ENCODE measurements at regions not wholly inside any gene's neighbourhood (a gene's known extent, or its start where the extent isn't known, plus 50 kb on each side); places are given as distances from the start of the nearest gene placed in this dataset.

DNA sequence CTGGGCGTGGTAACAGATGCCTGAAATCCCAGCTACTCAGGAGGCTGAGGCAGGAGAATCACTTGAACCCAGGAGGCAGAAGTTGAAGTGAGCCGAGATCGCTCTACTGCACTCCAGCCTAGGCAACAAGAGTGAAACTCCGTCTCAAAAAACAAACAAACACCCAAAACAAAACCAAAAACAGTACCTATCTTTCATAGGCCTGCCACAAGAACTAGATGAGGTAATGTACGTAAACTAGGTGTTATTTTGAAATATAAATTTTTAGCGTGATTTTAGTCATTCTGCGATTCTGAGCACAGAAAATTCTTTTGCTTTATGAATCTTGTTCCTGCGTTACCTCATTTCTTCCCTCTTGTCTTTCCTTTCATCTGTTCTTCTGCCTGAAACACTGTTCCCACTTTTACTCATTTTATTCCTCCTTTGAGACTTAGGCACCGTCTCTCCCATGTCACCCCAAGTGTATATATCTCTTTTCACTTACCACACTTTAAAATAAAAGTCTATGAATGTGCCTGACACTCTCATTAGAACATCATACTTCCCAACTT lies 238.2 kb upstream of the HTR2A start:
- TF ChIP-seq, protein P1, sequence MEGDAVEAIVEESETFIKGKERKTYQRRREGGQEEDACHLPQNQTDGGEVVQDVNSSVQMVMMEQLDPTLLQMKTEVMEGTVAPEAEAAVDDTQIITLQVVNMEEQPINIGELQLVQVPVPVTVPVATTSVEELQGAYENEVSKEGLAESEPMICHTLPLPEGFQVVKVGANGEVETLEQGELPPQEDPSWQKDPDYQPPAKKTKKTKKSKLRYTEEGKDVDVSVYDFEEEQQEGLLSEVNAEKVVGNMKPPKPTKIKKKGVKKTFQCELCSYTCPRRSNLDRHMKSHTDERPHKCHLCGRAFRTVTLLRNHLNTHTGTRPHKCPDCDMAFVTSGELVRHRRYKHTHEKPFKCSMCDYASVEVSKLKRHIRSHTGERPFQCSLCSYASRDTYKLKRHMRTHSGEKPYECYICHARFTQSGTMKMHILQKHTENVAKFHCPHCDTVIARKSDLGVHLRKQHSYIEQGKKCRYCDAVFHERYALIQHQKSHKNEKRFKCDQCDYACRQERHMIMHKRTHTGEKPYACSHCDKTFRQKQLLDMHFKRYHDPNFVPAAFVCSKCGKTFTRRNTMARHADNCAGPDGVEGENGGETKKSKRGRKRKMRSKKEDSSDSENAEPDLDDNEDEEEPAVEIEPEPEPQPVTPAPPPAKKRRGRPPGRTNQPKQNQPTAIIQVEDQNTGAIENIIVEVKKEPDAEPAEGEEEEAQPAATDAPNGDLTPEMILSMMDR (IDR thresholded peaks at IDR 0.05) = no peak
- TF ChIP-seq POLR2A (IDR thresholded peaks at IDR 0.05) = no peak
